GM12873 (cell line): ENCODE measurements at regions not wholly inside any gene's neighbourhood (a gene's known extent, or its start where the extent isn't known, plus 50 kb on each side); places are given as distances from the start of the nearest gene placed in this dataset.

Experiments used
- TF ChIP-seq, protein P1 (sequence below): IDR thresholded peaks from 2 replicates; pipeline ENCODE4 v1.5.1; 2012; ENCODE audit warnings: low read depth, mild to moderate bottlenecking, moderate library complexity, low read length, control low read depth; ENCODE audit not compliant: insufficient read depth; ENCODE audit errors: missing control alignments

DNA sequence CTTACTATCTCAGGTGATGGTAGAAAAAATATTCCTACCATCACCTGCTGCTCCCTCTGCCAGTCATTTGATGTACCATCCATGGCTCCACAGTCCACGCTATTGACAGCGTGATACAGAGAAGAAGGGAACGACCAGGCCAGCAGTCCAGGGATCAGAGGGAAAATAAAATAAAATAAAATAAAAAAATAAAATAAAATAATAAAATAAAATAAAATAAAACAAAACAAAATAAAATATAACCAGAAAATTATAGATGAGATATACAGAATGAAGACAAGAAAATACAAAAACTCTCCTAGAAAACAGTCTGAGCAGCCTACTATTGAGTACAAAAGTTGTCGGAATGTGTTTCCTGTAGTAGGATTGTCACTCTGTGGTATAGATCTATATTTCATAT lies 619.4 kb upstream of the TMPRSS15 start:
- TF ChIP-seq, protein P1, sequence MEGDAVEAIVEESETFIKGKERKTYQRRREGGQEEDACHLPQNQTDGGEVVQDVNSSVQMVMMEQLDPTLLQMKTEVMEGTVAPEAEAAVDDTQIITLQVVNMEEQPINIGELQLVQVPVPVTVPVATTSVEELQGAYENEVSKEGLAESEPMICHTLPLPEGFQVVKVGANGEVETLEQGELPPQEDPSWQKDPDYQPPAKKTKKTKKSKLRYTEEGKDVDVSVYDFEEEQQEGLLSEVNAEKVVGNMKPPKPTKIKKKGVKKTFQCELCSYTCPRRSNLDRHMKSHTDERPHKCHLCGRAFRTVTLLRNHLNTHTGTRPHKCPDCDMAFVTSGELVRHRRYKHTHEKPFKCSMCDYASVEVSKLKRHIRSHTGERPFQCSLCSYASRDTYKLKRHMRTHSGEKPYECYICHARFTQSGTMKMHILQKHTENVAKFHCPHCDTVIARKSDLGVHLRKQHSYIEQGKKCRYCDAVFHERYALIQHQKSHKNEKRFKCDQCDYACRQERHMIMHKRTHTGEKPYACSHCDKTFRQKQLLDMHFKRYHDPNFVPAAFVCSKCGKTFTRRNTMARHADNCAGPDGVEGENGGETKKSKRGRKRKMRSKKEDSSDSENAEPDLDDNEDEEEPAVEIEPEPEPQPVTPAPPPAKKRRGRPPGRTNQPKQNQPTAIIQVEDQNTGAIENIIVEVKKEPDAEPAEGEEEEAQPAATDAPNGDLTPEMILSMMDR, result no peak

DNA sequence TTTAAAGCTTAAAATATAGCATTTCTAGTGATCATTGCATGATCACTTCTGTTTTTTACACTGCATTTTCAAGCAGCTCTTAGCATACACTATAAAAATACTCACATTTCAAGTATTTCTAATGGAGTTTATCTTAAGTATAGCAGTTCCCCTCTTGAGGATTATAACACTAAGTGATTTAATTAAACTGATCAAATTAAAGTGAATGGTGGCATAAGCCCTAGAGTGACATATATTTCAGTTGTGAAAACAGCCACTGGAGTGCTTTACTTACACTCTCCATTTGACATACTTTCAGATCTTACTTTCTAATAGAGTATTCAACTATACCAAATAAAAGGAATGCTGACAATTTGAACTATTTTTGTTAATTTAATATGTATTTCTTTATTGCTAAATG lies 623.3 kb upstream of the TMPRSS15 start:
- TF ChIP-seq, protein P1, result no peak

DNA sequence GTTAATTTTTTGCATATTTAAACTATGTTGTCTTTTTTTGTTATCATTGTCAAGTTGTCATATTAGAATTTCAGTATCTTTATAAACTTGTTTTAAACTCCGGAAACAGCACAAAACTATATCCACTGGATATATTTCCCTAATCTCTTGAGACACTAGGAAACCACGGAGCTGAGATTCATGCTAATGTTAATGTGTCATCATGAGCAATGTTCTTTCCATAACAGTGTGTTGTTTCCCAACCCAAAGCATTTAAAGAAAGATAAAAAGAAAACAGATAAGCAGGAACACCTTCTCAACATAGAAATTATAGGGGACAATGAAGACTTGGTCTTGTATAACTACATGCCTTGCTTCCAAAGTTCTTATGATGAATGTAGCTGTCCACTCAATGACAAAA lies 626.2 kb upstream of the TMPRSS15 start:
- TF ChIP-seq, protein P1, result no peak

DNA sequence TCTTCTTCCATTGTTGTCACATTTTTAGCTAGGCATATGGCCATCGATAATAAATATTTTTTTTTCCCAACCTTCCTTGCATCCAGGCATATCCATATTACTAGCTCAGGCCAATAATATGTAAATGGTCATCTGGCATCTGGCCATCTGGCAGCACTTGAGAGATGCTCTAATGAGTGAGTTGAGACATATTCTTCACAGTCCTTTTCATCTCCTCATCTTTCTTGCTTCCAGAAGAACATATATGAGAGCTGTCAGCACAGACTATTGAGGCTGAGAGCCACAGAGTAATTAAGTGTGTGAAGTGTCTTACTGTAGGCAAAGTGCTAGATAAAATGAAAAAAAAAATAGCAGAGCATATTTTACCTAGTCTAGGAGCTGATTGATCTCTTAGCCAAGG lies 628.4 kb upstream of the TMPRSS15 start:
- TF ChIP-seq, protein P1, result no peak

DNA sequence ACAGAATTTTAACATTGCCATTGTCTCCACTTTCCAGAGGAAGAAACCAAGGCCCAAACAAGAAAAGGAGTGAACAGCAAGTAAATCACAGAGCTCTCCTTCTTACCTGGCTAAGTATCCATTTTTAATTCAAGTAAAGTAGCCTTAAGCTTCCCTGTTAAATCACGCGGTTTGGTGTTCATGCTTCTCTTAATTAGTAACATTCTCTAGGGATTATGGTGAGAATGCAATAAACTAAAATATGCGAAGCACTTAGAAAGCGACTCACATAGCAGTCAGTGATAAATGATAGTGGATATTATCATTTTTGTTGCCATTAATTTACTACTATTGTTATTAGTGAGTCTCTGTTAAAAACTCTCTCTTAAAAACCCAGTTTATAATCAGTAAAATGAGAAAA lies 630.5 kb upstream of the TMPRSS15 start:
- TF ChIP-seq, protein P1, result no peak

DNA sequence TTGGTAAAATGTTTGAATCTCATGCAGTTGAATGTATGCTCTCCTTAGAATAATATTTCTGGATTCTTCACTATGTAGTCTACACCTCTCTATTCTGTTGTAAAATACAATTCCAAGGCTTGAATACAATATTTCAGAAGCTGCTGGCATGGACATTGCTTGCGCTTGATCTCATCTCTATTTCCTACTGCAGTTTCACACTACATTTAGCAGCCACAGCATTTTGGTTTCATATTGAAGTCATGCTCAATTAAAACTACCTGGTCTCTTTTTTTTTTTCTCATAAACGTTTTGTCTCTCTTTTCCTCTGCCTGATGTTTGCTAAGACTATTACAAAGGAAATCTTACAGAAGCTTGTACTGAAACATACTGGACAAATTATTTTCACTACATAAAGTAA lies 631.0 kb upstream of the TMPRSS15 start:
- TF ChIP-seq, protein P1, result no peak

DNA sequence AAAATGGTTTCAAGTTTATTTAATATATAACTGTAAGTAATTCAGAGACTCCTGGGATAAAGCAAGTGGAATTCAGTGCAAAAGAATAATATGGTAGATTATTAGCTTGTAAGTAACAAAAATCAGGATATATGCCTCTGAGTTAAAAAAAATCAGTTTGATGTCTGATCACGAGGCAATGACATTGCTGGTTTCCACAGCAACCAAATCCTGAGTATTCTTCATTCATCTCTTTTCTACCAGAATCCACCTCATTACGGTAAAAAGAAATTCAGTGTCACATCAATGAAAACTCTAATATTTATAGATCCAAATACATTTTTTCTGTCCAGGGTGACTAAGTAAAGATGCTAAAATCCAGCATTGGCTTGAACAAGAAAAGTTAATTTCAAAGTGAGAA lies 642.3 kb upstream of the TMPRSS15 start:
- TF ChIP-seq, protein P1, result no peak
